Neural progenitor cell (in vitro differentiated cells): ENCODE measurements at regions not wholly inside any gene's neighbourhood (a gene's known extent, or its start where the extent isn't known, plus 50 kb on each side); places are given as distances from the start of the nearest gene placed in this dataset.

Experiments used
- CTCF ChIP-seq: fragments of 200-600 bp; sonication (generic); IDR thresholded peaks from 2 replicates; pipeline ENCODE4 v1.5.1; 2017; ENCODE audit warnings: antibody characterized with exemption, mild to moderate bottlenecking
- EZH2 ChIP-seq: fragments of 200-600 bp; sonication (generic); IDR thresholded peaks from 2 replicates; pipeline ENCODE4 v1.6.1; 2017; ENCODE audit warnings: antibody characterized with exemption, mild to moderate bottlenecking, moderate library complexity
- EZH2phosphoT487 ChIP-seq: fragments of 200-600 bp; sonication (generic); IDR thresholded peaks from 2 replicates; pipeline ENCODE4 v1.6.1; 2017; ENCODE audit warnings: antibody characterized with exemption

GRCh38 chr16:7004266-7004665, 328.4 kb upstream of the RBFOX1 start:
- TF ChIP-seq CTCF (no peak), EZH2 (no peak), EZH2phosphoT487 (no peak)
